Right lobe of liver (tissue), 6 donors: ENCODE measurements at regions not wholly inside any gene's neighbourhood (a gene's known extent, or its start where the extent isn't known, plus 50 kb on each side); places are given as distances from the start of the nearest gene placed in this dataset.

Experiments
- ATAC-seq, 4 donors: fragments of 200-7000 bp; cut with Tn5 transposase; one replicate each; pipeline ENCODE4 v1.9.1; 2020; ENCODE audit warnings: mild to moderate bottlenecking in 4 of 4, moderate library complexity in 4 of 4
- DNase-seq, 3 donors: peaks; one replicate each; pipeline ENCODE4 v3.0.0-alpha.2; 2020
- H3K27ac ChIP-seq, 3 donors: fragments of 200-600 bp; one replicate each; pipeline ENCODE4 v1.8.0; 2022
- H3K27me3 ChIP-seq, 2 donors: fragments of 200-600 bp; one replicate each; pipeline ENCODE4 v1.8.0; 2022
- H3K36me3 ChIP-seq, 4 donors: fragments of 200-600 bp; sonication (generic) in 1 of 4; one replicate each; pipeline versions ENCODE4 v1.5.1 to v1.8.0; 2017 to 2022; ENCODE audit warnings: control low read depth in 1 of 4
- H3K4me1 ChIP-seq, 4 donors: fragments of 200-600 bp; sonication (generic) in 1 of 4; one replicate each; pipeline versions ENCODE4 v1.5.1 to v1.8.0; 2017 to 2022; ENCODE audit warnings: control low read depth in 1 of 4
- H3K4me3 ChIP-seq, 3 donors: fragments of 200-600 bp; one replicate each; pipeline ENCODE4 v1.8.0; 2022
- H3K9me3 ChIP-seq, 4 donors: fragments of 200-600 bp; sonication (generic) in 1 of 4; one replicate each; pipeline versions ENCODE4 v1.5.1 to v1.8.0; 2017 to 2022; ENCODE audit warnings: control low read depth in 1 of 4
- POLR2A ChIP-seq: fragments of 450-650 bp; IDR thresholded peaks from one replicate; pipeline ENCODE4 v1.6.1; 2017; ENCODE audit warnings: antibody characterized with exemption, mild to moderate bottlenecking
- WGBS: methylation state at CpG from one replicate; pipeline ENCODE4 v1.1.6; 2018; ENCODE audit warnings: low coverage, low lambda C conversion rate; ENCODE audit not compliant: insufficient coverage; ENCODE audit errors: missing lambda C conversion rate; 5-methylcytosine and 5-hydroxymethylcytosine counted together
- intact Hi-C, 2 donors: fragments of 100-400 bp; cut with DNase I; formaldehyde crosslinking; loops; one replicate each; pipeline versions ENCODE4 v1.11.2 to v1.14.1; 2022
- TF ChIP-seq, protein P1 (sequence below), 4 donors: fragments of 200-600 bp in 3 of 4; fragments of 450-650 bp in 1 of 4; IDR thresholded peaks; one replicate each; pipeline versions ENCODE4 v1.5.1 to v1.8.0; 2016 to 2022; ENCODE audit warnings: antibody characterized with exemption in 4 of 4, mild to moderate bottlenecking in 2 of 4
- donor health status: DM: no; HTN: yes; CAD: no.
- donor health status: DM: no; HTN: no; CAD: no.
- donor health status: DM: no; HTN: no; CAD: no.
- donor health status: DM: no; HTN: yes; CAD: no.
- donor health status: DM: no; HTN: yes; CAD: no.

DNA sequence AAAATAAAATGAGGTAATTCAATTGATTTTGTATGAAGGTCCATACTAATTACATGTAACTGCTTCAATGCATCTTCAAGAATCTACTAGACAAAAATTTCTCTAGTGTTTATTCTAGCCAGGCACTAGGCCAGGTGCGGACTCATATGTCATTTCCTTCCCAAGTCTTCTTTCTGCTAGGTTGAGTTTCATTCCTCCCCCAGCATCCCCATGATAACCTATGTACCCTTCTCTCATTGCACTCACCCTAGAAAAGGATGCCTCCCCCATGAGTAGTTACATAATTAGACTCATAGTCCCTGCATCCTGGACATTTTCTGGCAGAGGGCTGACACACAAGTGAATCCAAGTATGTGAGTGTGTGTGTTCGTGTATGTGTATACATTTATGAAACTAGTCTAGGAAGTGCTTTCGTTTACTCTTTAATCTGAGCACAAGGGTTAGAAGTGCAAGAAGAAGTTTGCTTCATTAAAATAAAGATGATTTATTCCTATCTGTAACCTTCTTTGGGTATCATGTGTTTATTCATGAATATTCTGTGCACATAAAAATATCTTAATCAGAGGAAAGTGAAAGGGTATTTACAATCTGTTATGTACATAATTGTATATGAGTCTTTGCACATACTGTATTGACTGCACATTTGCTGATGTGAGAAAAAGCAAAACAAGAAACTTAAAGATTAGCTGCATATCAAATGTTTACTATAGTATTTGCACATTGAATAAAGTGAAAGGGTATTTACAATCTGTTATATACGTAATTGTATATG, 585.6 kb upstream of the ZNF717 start:
- DNase-seq (no peak), ATAC-seq (no peak)
- no peak overlapping the region for H3K4me3 ChIP-seq
- H3K36me3 ChIP-seq = no peaks in the 10 kb centered on the region
- no peaks in the 10 kb centered on the region for H3K9me3 ChIP-seq
- 46% methylated on average over 4 of the region's 4 CpGs for WGBS
- H3K27ac ChIP-seq = no peak overlapping the region
- H3K4me1 ChIP-seq = no peaks in the 10 kb centered on the region
- TF ChIP-seq POLR2A = no peak
- TF ChIP-seq, protein P1, sequence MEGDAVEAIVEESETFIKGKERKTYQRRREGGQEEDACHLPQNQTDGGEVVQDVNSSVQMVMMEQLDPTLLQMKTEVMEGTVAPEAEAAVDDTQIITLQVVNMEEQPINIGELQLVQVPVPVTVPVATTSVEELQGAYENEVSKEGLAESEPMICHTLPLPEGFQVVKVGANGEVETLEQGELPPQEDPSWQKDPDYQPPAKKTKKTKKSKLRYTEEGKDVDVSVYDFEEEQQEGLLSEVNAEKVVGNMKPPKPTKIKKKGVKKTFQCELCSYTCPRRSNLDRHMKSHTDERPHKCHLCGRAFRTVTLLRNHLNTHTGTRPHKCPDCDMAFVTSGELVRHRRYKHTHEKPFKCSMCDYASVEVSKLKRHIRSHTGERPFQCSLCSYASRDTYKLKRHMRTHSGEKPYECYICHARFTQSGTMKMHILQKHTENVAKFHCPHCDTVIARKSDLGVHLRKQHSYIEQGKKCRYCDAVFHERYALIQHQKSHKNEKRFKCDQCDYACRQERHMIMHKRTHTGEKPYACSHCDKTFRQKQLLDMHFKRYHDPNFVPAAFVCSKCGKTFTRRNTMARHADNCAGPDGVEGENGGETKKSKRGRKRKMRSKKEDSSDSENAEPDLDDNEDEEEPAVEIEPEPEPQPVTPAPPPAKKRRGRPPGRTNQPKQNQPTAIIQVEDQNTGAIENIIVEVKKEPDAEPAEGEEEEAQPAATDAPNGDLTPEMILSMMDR (IDR thresholded peaks at IDR 0.05) = no peak
- intact Hi-C loops = no loop called here
- no peaks in the 10 kb centered on the region for H3K27me3 ChIP-seq

DNA sequence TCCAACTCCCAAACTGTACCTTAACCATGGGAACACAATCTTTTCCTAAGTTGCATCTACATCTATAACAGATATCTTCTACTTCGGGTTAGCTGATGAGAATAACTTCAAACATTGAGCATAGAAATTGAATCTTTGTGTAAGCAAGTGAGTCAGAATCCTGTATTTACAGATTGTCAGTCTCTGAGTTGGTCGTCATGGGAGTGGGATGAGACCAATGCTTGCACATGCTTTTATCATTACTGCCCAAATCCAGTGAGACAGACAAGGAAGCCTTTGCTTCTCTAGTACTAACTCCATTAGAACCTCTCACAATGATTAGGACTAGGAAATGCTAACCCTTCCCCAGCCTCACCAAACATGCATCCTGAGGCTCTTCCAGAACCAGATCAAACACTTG, 587.1 kb upstream of the ZNF717 start:
- no peaks in the 10 kb centered on the region for H3K9me3 ChIP-seq
- H3K27me3 ChIP-seq = no peaks in the 10 kb centered on the region
- no peak for ATAC-seq

GRCh38 chr3:76377074-76377473, 591.7 kb upstream of the ZNF717 start:
- WGBS = 43% methylated on average over 1 of the region's 1 CpG

More for the DNA sequence above, 587.1 kb upstream of the ZNF717 start:
- H3K27ac ChIP-seq = no peak overlapping the region
- 37% methylated on average over 2 of the region's 2 CpGs for WGBS
- intact Hi-C loops = no loop called here
- no peak for DNase-seq
- no peak overlapping the region for H3K4me3 ChIP-seq
- H3K4me1 ChIP-seq = no peaks in the 10 kb centered on the region
- TF ChIP-seq, protein P1 (IDR thresholded peaks at IDR 0.05) = no peak
- TF ChIP-seq POLR2A = no peak
- H3K36me3 ChIP-seq = no peaks in the 10 kb centered on the region

GRCh38 chr3:76378789-76379188, 593.4 kb upstream of the ZNF717 start:
- no peak overlapping the region for H3K4me3 ChIP-seq
- no peak overlapping the region for H3K27ac ChIP-seq
- 76% methylated on average over 4 of the region's 4 CpGs for WGBS
- no peaks in the 10 kb centered on the region for H3K9me3 ChIP-seq
- TF ChIP-seq, protein P1 (IDR thresholded peaks at IDR 0.05) = no peak
- TF ChIP-seq POLR2A = no peak
- intact Hi-C loops = no loop called here
- H3K4me1 ChIP-seq = no peaks in the 10 kb centered on the region
- no peak for ATAC-seq
- H3K36me3 ChIP-seq = no peaks in the 10 kb centered on the region
- no peak for DNase-seq
- H3K27me3 ChIP-seq = no peaks in the 10 kb centered on the region

More at GRCh38 chr3:76377074-76377473, 591.7 kb upstream of the ZNF717 start:
- Histone ChIP-seq H3K36me3 (no peaks in the 10 kb centered on the region), H3K4me3 (no peak overlapping the region), H3K9me3 (no peaks in the 10 kb centered on the region), H3K27me3 (no peaks in the 10 kb centered on the region), H3K4me1 (no peaks in the 10 kb centered on the region), H3K27ac (no peak overlapping the region)
- intact Hi-C loops = no loop called here
- DNase-seq (no peak), ATAC-seq (no peak)
- TF ChIP-seq, protein P1 (IDR thresholded peaks at IDR 0.05) = no peak
- no peak for TF ChIP-seq POLR2A
